Astrocyte (in vitro differentiated cells and primary cell): ENCODE measurements at regions not wholly inside any gene's neighbourhood (a gene's known extent, or its start where the extent isn't known, plus 50 kb on each side); places are given as distances from the start of the nearest gene placed in this dataset.

ENCODE experiments used
- EZH2 ChIP-seq: IDR thresholded peaks from 2 replicates; pipeline ENCODE4 v1.6.1; 2012; ENCODE audit warnings: mild to moderate bottlenecking, low read length, inconsistent platforms; ENCODE audit not compliant: insufficient read depth
- TF ChIP-seq, protein P1 (sequence below): IDR thresholded peaks from 2 replicates; pipeline ENCODE4 v1.5.1; 2011; ENCODE audit warnings: low read depth, mild to moderate bottlenecking, inconsistent platforms, low read length, moderate library complexity; ENCODE audit not compliant: insufficient read depth

- TF ChIP-seq, protein P1, sequence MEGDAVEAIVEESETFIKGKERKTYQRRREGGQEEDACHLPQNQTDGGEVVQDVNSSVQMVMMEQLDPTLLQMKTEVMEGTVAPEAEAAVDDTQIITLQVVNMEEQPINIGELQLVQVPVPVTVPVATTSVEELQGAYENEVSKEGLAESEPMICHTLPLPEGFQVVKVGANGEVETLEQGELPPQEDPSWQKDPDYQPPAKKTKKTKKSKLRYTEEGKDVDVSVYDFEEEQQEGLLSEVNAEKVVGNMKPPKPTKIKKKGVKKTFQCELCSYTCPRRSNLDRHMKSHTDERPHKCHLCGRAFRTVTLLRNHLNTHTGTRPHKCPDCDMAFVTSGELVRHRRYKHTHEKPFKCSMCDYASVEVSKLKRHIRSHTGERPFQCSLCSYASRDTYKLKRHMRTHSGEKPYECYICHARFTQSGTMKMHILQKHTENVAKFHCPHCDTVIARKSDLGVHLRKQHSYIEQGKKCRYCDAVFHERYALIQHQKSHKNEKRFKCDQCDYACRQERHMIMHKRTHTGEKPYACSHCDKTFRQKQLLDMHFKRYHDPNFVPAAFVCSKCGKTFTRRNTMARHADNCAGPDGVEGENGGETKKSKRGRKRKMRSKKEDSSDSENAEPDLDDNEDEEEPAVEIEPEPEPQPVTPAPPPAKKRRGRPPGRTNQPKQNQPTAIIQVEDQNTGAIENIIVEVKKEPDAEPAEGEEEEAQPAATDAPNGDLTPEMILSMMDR: no peak
- TF ChIP-seq EZH2: no peak
These were observed 456.2 kb upstream of the DAB2 start for GRCh38 chr5:39880985-39881384.
